ENCODE measurements at regions not wholly inside any gene's neighbourhood (a gene's known extent, or its start where the extent isn't known, plus 50 kb on each side); places are given as distances from the start of the nearest gene placed in this dataset.

GRCh38 chr12:116365606-116366455, 88.3 kb upstream of the MED13L start:
- no peaks in the 10 kb centered on the region for H3K36me3 ChIP-seq (replicated peaks; ENCODE audit: low read depth, low read length)
- H3K27ac ChIP-seq (ENCODE audit: low read length) = no peak overlapping the region
- H2AFZ ChIP-seq (ENCODE audit: low read depth, low read length) = no peak overlapping the region

GRCh38 chr12:116366456-116366776, 88.9 kb upstream of the MED13L start:
- Histone ChIP-seq H3K36me3 (replicated peaks; ENCODE audit: low read depth, low read length) (no peaks in the 10 kb centered on the region), H3K27ac (ENCODE audit: low read length) (no peak overlapping the region), H3K4me3 (ENCODE audit: low read length) (no peak overlapping the region), H3K79me2 (ENCODE audit: low read length) (no peaks in the 10 kb centered on the region), H3K27me3 (ENCODE audit: low read depth, low read length) (peaks cover 11% of the 10 kb centered on the region), H3K9me3 (ENCODE audit: insufficient read depth, low read length) (no peaks in the 10 kb centered on the region), H3K4me1 (ENCODE audit: low read length) (peaks cover 9% of the 10 kb centered on the region), H3K9ac (ENCODE audit: low read length) (no peak overlapping the region), H3K4me2 (ENCODE audit: low read length) (no peak overlapping the region), H2AFZ (ENCODE audit: low read depth, low read length) (no peak overlapping the region), H4K20me1 (ENCODE audit: insufficient read depth, low read length) (no peaks in the 10 kb centered on the region)
- TF ChIP-seq EZH2phosphoT487 (IDR thresholded peaks at IDR 0.05; ENCODE audit: low read depth) (no peak), CTCF (IDR thresholded peaks at IDR 0.05; ENCODE audit: low read depth, low read length) (no peak)

More at GRCh38 chr12:116365606-116366455, 88.3 kb upstream of the MED13L start:
- TF ChIP-seq EZH2phosphoT487 (IDR thresholded peaks at IDR 0.05; ENCODE audit: low read depth) (no peak), CTCF (IDR thresholded peaks at IDR 0.05; ENCODE audit: low read depth, low read length) (no peak)
- H3K4me1 ChIP-seq (ENCODE audit: low read length) = peaks cover 15% of the 10 kb centered on the region
- no peaks in the 10 kb centered on the region for H3K79me2 ChIP-seq (ENCODE audit: low read length)
- H3K9ac ChIP-seq (ENCODE audit: low read length) = no peak overlapping the region
- no peak overlapping the region for H3K4me2 ChIP-seq (ENCODE audit: low read length)
- no peaks in the 10 kb centered on the region for H3K9me3 ChIP-seq (ENCODE audit: insufficient read depth, low read length)
- peaks cover 17% of the 10 kb centered on the region for H3K27me3 ChIP-seq (ENCODE audit: low read depth, low read length)
- H4K20me1 ChIP-seq (ENCODE audit: insufficient read depth, low read length) = no peaks in the 10 kb centered on the region
- no peak overlapping the region for H3K4me3 ChIP-seq (ENCODE audit: low read length)

- Histone ChIP-seq H2AFZ (ENCODE audit: low read depth, low read length) (no peak overlapping the region), H3K27me3 (ENCODE audit: low read depth, low read length) (peaks cover 7% of the 10 kb centered on the region), H3K27ac (ENCODE audit: low read length) (no peak overlapping the region), H3K79me2 (ENCODE audit: low read length) (no peaks in the 10 kb centered on the region), H3K9me3 (ENCODE audit: insufficient read depth, low read length) (no peaks in the 10 kb centered on the region), H3K4me1 (ENCODE audit: low read length) (peaks cover 7% of the 10 kb centered on the region), H3K4me3 (ENCODE audit: low read length) (no peak overlapping the region), H3K9ac (ENCODE audit: low read length) (no peak overlapping the region), H3K36me3 (replicated peaks; ENCODE audit: low read depth, low read length) (no peaks in the 10 kb centered on the region), H4K20me1 (ENCODE audit: insufficient read depth, low read length) (no peaks in the 10 kb centered on the region), H3K4me2 (ENCODE audit: low read length) (no peak overlapping the region)
- TF ChIP-seq EZH2phosphoT487 (IDR thresholded peaks at IDR 0.05; ENCODE audit: low read depth) (no peak), CTCF (IDR thresholded peaks at IDR 0.05; ENCODE audit: low read depth, low read length) (no peak)
Observed at GRCh38 chr12:116366824-116367223, 89.3 kb upstream of the MED13L start.

GRCh38 chr12:116368196-116369194, 91.0 kb upstream of the MED13L start:
- Histone ChIP-seq H3K4me2 (ENCODE audit: low read length) (no peak overlapping the region), H2AFZ (ENCODE audit: low read depth, low read length) (no peak overlapping the region), H3K9me3 (ENCODE audit: insufficient read depth, low read length) (no peaks in the 10 kb centered on the region)

More at GRCh38 chr12:116368196-116369194, 91.0 kb upstream of the MED13L start:
- no peak overlapping the region for H3K27ac ChIP-seq (ENCODE audit: low read length)
- no peak overlapping the region for H3K4me3 ChIP-seq (ENCODE audit: low read length)
- TF ChIP-seq EZH2phosphoT487 (IDR thresholded peaks at IDR 0.05; ENCODE audit: low read depth) (no peak), CTCF (IDR thresholded peaks at IDR 0.05; ENCODE audit: low read depth, low read length) (no peak)
- H3K9ac ChIP-seq (ENCODE audit: low read length) = no peak overlapping the region
- no peaks in the 10 kb centered on the region for H3K79me2 ChIP-seq (ENCODE audit: low read length)
- peaks cover 6% of the 10 kb centered on the region for H3K27me3 ChIP-seq (ENCODE audit: low read depth, low read length)
- no peaks in the 10 kb centered on the region for H4K20me1 ChIP-seq (ENCODE audit: insufficient read depth, low read length)
- no peaks in the 10 kb centered on the region for H3K36me3 ChIP-seq (replicated peaks; ENCODE audit: low read depth, low read length)
- H3K4me1 ChIP-seq (ENCODE audit: low read length) = peaks cover 7% of the 10 kb centered on the region

All from OCI-LY3 (cell line).